H1 (cell line): ENCODE measurements at regions not wholly inside any gene's neighbourhood (a gene's known extent, or its start where the extent isn't known, plus 50 kb on each side); places are given as distances from the start of the nearest gene placed in this dataset.

ENCODE experiments used
- CTCF ChIP-seq, 3 experiments: IDR thresholded peaks; 1 replicate in 2 of 3; 2 replicates in 1 of 3; pipeline versions ENCODE4 v1.5.1 to v1.6.1; 2011; ENCODE audit warnings: low read length in 3 of 3, mild to moderate bottlenecking in 3 of 3, inconsistent platforms in 2 of 3, low read depth in 1 of 3, moderate library complexity in 1 of 3; ENCODE audit not compliant: insufficient read depth in 1 of 3; ENCODE audit errors: control extremely low read depth in 1 of 3
- EZH2 ChIP-seq: fragments of 200-600 bp; sonication (generic); IDR thresholded peaks from 2 replicates; pipeline ENCODE4 v1.7.1; 2012; ENCODE audit warnings: low read depth, mild to moderate bottlenecking, moderate library complexity, low read length, inconsistent platforms; ENCODE audit not compliant: severe bottlenecking
- POLR2AphosphoS5 ChIP-seq: IDR thresholded peaks from 2 replicates; pipeline ENCODE4 v1.6.1; 2011; ENCODE audit warnings: low read depth, low read length
- ZNF274 ChIP-seq: IDR thresholded peaks from 2 replicates; pipeline ENCODE4 v1.7.0; 2012; ENCODE audit warnings: low read length, borderline replicate concordance; ENCODE audit errors: extremely low read depth

- no peak for TF ChIP-seq CTCF (IDR thresholded peaks at IDR 0.05; ENCODE audit: control extremely low read depth in 1 of 3, insufficient read depth in 1 of 3, low read depth in 1 of 3, low read length in 3 of 3)
- no peak for TF ChIP-seq EZH2
- TF ChIP-seq ZNF274, result no peak
- TF ChIP-seq POLR2AphosphoS5, result no peak
These were observed 77.1 kb upstream of the RASEF start for GRCh38 chr9:83140061-83140460.
